OCI-LY1 (cell line): ENCODE measurements at regions not wholly inside any gene's neighbourhood (a gene's known extent, or its start where the extent isn't known, plus 50 kb on each side); places are given as distances from the start of the nearest gene placed in this dataset.

ENCODE experiments used
- H2AFZ ChIP-seq: fragments of 200-600 bp; sonication (generic), shearing (Covaris generic); 2 replicates; pipeline ENCODE4 v1.6.0; 2014; ENCODE audit warnings: antibody characterized with exemption, mild to moderate bottlenecking, low read length
- H3F3A ChIP-seq: fragments of 200-600 bp; sonication (generic), shearing (Covaris generic); 2 replicates; pipeline ENCODE4 v1.6.0; 2014; ENCODE audit warnings: mild to moderate bottlenecking, antibody characterized with exemption, low read length, moderate library complexity; ENCODE audit not compliant: insufficient read depth
- H3K27ac ChIP-seq: fragments of 200-600 bp; sonication (generic); 2 replicates; pipeline ENCODE4 v1.5.1; 2014; ENCODE audit warnings: low read length, mixed run types, mild to moderate bottlenecking, low read depth; ENCODE audit not compliant: poor library complexity, severe bottlenecking
- H3K27me3 ChIP-seq: fragments of 200-600 bp; sonication (generic); 2 replicates; pipeline ENCODE4 v1.6.0; 2014; ENCODE audit warnings: antibody characterized with exemption, mild to moderate bottlenecking, low read length, moderate library complexity; ENCODE audit not compliant: insufficient read depth
- H3K36me3 ChIP-seq: fragments of 200-600 bp; sonication (generic); 2 replicates; pipeline ENCODE4 v1.6.1; 2014; ENCODE audit warnings: mild to moderate bottlenecking, antibody characterized with exemption, low read length, moderate library complexity, mixed read lengths; ENCODE audit not compliant: insufficient read depth
- H3K4me1 ChIP-seq: fragments of 200-600 bp; sonication (generic); 2 replicates; pipeline ENCODE4 v1.5.1; 2014; ENCODE audit warnings: mild to moderate bottlenecking, low read length, moderate library complexity; ENCODE audit not compliant: insufficient read depth, severe bottlenecking
- H3K4me2 ChIP-seq: fragments of 200-600 bp; sonication (generic), shearing (Covaris generic); 2 replicates; pipeline ENCODE4 v1.6.1; 2014; ENCODE audit warnings: low read length
- H3K4me3 ChIP-seq: fragments of 200-600 bp; sonication (generic); 2 replicates; pipeline ENCODE4 v1.5.1; 2014; ENCODE audit warnings: low read length, low read depth, mild to moderate bottlenecking, mixed read lengths; ENCODE audit not compliant: poor library complexity, severe bottlenecking
- H3K79me2 ChIP-seq: fragments of 200-600 bp; shearing (Covaris generic); 2 replicates; pipeline ENCODE4 v1.6.1; 2016; ENCODE audit warnings: mixed run types, low read length, mixed read lengths; ENCODE audit not compliant: insufficient read depth
- H3K9ac ChIP-seq: fragments of 200-600 bp; sonication (generic), shearing (Covaris generic); 2 replicates; pipeline ENCODE4 v1.6.1; 2014; ENCODE audit warnings: mild to moderate bottlenecking, low read length, mixed read lengths
- H3K9me2 ChIP-seq: fragments of 200-600 bp; sonication (generic), shearing (Covaris generic); 2 replicates; pipeline ENCODE4 v1.6.1; 2014; ENCODE audit warnings: low read depth, mild to moderate bottlenecking, low read length, mixed read lengths
- H3K9me3 ChIP-seq: fragments of 200-600 bp; shearing (Covaris generic); 2 replicates; pipeline ENCODE4 v1.6.1; 2014; ENCODE audit warnings: low read length, mixed read lengths
- H4K20me1 ChIP-seq: fragments of 200-600 bp; sonication (generic), shearing (Covaris generic); 2 replicates; pipeline ENCODE4 v1.6.0; 2016; ENCODE audit warnings: mild to moderate bottlenecking, low read length; ENCODE audit not compliant: insufficient read depth
- EZH2 ChIP-seq: fragments of 200-600 bp; sonication (generic), shearing (Covaris generic); IDR thresholded peaks from 2 replicates; pipeline ENCODE4 v1.8.0; 2017; ENCODE audit warnings: borderline replicate concordance, mixed run types, mild to moderate bottlenecking, antibody characterized with exemption, low read length, moderate library complexity, mixed read lengths
- TF ChIP-seq, protein P1 (sequence below): fragments of 200-600 bp; sonication (generic), shearing (Covaris generic); IDR thresholded peaks from 2 replicates; pipeline ENCODE4 v1.5.1; 2017; ENCODE audit warnings: mild to moderate bottlenecking, antibody characterized with exemption, low read length, moderate library complexity, mixed read lengths

DNA sequence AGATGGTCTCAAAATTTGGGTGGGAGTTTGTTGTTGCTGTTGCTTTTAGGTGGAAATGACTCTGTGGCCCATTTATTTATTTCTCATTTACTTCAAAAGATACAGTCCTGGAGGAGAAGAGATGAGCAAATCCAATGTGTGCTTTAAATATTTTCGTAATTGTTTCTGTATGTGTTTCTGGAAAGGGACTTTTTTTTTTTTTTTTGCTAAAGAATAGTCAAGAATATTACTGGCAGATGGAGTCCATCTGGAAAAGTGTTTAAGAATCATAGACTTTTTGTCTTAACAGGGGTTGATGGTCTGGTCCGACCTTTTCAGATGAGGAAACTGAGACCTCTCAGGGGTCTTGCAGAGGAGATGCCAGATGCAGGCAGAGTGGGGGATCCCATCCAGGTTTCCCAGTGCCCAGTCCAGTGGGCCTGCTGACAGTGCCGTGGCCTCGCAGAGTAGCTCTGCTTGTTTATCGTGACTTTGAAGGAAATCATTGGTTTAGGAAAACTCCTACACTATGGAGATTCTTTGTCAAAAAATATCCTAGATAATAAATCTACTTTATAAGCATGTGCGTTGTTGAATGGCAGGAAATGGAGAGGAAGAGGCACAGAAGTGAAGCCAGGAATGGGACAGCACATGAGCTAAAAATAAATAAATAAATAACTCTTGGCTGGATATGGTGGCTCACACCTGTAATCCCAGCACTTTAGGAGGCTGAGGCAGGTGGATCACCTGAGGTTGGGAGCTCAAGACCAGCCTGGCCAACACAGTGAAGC lies 164.3 kb upstream of the SVIL start:
- Histone ChIP-seq H3K79me2 (no peaks in the 10 kb centered on the region), H4K20me1 (no peaks in the 10 kb centered on the region)

DNA sequence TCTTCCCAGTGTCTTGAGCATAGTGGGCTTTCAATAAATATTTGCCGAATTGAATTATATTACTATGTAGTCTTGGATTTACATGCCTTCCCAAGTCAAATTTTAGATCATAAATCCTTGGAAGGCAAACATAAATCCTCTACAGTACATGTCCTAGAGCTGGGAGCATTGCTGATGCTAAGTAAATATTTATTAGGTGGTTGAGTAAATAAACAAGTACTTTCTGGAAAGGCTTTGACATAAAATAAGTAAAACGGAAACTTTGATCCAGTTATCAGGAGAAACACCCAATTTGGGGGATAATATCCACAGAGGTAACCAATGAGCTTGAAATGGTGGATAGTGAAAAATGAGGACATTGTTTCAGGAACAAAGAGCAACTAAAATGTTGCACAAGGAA lies 162.8 kb upstream of the SVIL start:
- no peaks in the 10 kb centered on the region for H3K79me2 ChIP-seq
- no peak overlapping the region for H3K4me3 ChIP-seq
- H3K4me2 ChIP-seq: no peak overlapping the region
- no peak overlapping the region for H3K9ac ChIP-seq
- no peak overlapping the region for H3K27ac ChIP-seq
- H3F3A ChIP-seq: no peaks in the 10 kb centered on the region
- H3K9me3 ChIP-seq: no peaks in the 10 kb centered on the region
- no peaks in the 10 kb centered on the region for H3K4me1 ChIP-seq
- H2AFZ ChIP-seq: no peak overlapping the region
- no peaks in the 10 kb centered on the region for H3K36me3 ChIP-seq
- no peak for TF ChIP-seq EZH2
- TF ChIP-seq, protein P1, sequence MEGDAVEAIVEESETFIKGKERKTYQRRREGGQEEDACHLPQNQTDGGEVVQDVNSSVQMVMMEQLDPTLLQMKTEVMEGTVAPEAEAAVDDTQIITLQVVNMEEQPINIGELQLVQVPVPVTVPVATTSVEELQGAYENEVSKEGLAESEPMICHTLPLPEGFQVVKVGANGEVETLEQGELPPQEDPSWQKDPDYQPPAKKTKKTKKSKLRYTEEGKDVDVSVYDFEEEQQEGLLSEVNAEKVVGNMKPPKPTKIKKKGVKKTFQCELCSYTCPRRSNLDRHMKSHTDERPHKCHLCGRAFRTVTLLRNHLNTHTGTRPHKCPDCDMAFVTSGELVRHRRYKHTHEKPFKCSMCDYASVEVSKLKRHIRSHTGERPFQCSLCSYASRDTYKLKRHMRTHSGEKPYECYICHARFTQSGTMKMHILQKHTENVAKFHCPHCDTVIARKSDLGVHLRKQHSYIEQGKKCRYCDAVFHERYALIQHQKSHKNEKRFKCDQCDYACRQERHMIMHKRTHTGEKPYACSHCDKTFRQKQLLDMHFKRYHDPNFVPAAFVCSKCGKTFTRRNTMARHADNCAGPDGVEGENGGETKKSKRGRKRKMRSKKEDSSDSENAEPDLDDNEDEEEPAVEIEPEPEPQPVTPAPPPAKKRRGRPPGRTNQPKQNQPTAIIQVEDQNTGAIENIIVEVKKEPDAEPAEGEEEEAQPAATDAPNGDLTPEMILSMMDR: no peak
- H3K9me2 ChIP-seq: no peaks in the 10 kb centered on the region
- H3K27me3 ChIP-seq: no peaks in the 10 kb centered on the region
- H4K20me1 ChIP-seq: no peaks in the 10 kb centered on the region

More for the DNA sequence above, 164.3 kb upstream of the SVIL start:
- Histone ChIP-seq H3F3A (no peaks in the 10 kb centered on the region), H3K4me1 (no peaks in the 10 kb centered on the region), H3K9ac (no peak overlapping the region), H3K9me2 (no peaks in the 10 kb centered on the region), H3K27me3 (0 out of 2 replicates have a peak, but pooled peaks cover 4% of the 10 kb centered on the region), H3K9me3 (no peaks in the 10 kb centered on the region), H3K36me3 (no peaks in the 10 kb centered on the region), H3K27ac (no peak overlapping the region), H3K4me2 (no peak overlapping the region), H3K4me3 (no peak overlapping the region), H2AFZ (no peak overlapping the region)
- TF ChIP-seq, protein P1: no peak
- no peak for TF ChIP-seq EZH2

DNA sequence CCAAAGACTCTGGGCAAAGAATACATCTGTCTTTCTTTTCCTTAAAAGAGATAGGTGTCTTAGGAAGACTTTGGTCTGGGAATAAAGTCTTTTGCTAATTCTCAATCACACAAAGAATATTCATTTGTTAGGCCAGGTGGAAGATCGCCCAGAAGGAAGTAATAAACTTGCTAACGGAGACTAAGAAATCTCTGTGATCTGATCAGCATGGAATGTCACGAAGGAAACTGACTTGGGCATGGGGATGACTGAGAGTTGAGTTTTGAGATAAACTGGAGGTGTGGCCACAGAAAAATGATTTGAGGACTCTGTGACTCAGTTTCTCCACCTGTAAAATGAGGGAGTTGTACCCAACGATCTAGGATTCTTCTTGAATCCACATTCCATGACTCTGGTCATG lies 161.1 kb upstream of the SVIL start:
- H3K27me3 ChIP-seq: no peaks in the 10 kb centered on the region
- no peak overlapping the region for H3K9ac ChIP-seq
- H3K79me2 ChIP-seq: no peaks in the 10 kb centered on the region
- no peak overlapping the region for H3K27ac ChIP-seq
- H3F3A ChIP-seq: no peaks in the 10 kb centered on the region
- H3K4me3 ChIP-seq: no peak overlapping the region
- H4K20me1 ChIP-seq: no peaks in the 10 kb centered on the region
- H2AFZ ChIP-seq: no peak overlapping the region
- TF ChIP-seq, protein P1: no peak
- TF ChIP-seq EZH2: no peak
- H3K4me1 ChIP-seq: no peaks in the 10 kb centered on the region
- no peaks in the 10 kb centered on the region for H3K9me3 ChIP-seq
- H3K9me2 ChIP-seq: no peaks in the 10 kb centered on the region
- no peak overlapping the region for H3K4me2 ChIP-seq
- no peaks in the 10 kb centered on the region for H3K36me3 ChIP-seq
